Gastrocnemius medialis (tissue), 4 donors: ENCODE measurements at regions not wholly inside any gene's neighbourhood (a gene's known extent, or its start where the extent isn't known, plus 50 kb on each side); places are given as distances from the start of the nearest gene placed in this dataset.

Source experiments
- CTCF ChIP-seq, 5 experiments: fragments of 450-650 bp in 3 of 5; fragments of 200-600 bp in 2 of 5; sonication (generic) in 2 of 5; IDR thresholded peaks in 4 of 5; conservative IDR thresholded peaks in 1 of 5; 1 replicate in 4 of 5; 2 replicates in 1 of 5; pipeline ENCODE4 v1.5.1; 2016 to 2019; ENCODE audit warnings: antibody characterized with exemption in 5 of 5, mild to moderate bottlenecking in 3 of 5, moderate library complexity in 3 of 5
- POLR2A ChIP-seq, 2 donors: fragments of 450-650 bp; IDR thresholded peaks; one replicate each; pipeline ENCODE4 v1.6.1; 2017; ENCODE audit warnings: antibody characterized with exemption in 2 of 2, mild to moderate bottlenecking in 2 of 2, moderate library complexity in 2 of 2

GRCh38 chr10:37566332-37566731, 291.1 kb downstream of the ZNF248 start:
- TF ChIP-seq CTCF (IDR thresholded peaks at IDR 0.05 in 4 of 5, conservative IDR thresholded peaks at IDR 0.05 in 1 of 5) = no peak
- no peak for TF ChIP-seq POLR2A (IDR thresholded peaks at IDR 0.05)
